HL-60 (cell line): ENCODE measurements at regions not wholly inside any gene's neighbourhood (a gene's known extent, or its start where the extent isn't known, plus 50 kb on each side); places are given as distances from the start of the nearest gene placed in this dataset.

Experiments used
- CTCF ChIP-seq: IDR thresholded peaks from one replicate; pipeline ENCODE4 v1.5.1; 2011; ENCODE audit warnings: low read length, control low read depth, inconsistent platforms; ENCODE audit not compliant: insufficient read depth
- GABPA ChIP-seq: IDR thresholded peaks from 2 replicates; pipeline ENCODE4 v1.6.1; 2012; ENCODE audit warnings: low read depth
- TF ChIP-seq, protein P1 (sequence below): IDR thresholded peaks from 2 replicates; pipeline ENCODE4 v1.6.1; 2012; ENCODE audit warnings: low read depth; ENCODE audit not compliant: insufficient replicate concordance

GRCh38 chr14:38930022-38930421, 173.0 kb downstream of the SEC23A start:
- TF ChIP-seq CTCF (no peak), GABPA (no peak)
- TF ChIP-seq, protein P1, sequence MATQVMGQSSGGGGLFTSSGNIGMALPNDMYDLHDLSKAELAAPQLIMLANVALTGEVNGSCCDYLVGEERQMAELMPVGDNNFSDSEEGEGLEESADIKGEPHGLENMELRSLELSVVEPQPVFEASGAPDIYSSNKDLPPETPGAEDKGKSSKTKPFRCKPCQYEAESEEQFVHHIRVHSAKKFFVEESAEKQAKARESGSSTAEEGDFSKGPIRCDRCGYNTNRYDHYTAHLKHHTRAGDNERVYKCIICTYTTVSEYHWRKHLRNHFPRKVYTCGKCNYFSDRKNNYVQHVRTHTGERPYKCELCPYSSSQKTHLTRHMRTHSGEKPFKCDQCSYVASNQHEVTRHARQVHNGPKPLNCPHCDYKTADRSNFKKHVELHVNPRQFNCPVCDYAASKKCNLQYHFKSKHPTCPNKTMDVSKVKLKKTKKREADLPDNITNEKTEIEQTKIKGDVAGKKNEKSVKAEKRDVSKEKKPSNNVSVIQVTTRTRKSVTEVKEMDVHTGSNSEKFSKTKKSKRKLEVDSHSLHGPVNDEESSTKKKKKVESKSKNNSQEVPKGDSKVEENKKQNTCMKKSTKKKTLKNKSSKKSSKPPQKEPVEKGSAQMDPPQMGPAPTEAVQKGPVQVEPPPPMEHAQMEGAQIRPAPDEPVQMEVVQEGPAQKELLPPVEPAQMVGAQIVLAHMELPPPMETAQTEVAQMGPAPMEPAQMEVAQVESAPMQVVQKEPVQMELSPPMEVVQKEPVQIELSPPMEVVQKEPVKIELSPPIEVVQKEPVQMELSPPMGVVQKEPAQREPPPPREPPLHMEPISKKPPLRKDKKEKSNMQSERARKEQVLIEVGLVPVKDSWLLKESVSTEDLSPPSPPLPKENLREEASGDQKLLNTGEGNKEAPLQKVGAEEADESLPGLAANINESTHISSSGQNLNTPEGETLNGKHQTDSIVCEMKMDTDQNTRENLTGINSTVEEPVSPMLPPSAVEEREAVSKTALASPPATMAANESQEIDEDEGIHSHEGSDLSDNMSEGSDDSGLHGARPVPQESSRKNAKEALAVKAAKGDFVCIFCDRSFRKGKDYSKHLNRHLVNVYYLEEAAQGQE: no peak
